Esophagus squamous epithelium (tissue), 5 donors: ENCODE measurements at regions not wholly inside any gene's neighbourhood (a gene's known extent, or its start where the extent isn't known, plus 50 kb on each side); places are given as distances from the start of the nearest gene placed in this dataset.

Source experiments
- DNase-seq: peaks from one replicate; lab custom pipeline; 2025; lab: John Stamatoyannopoulos, UW
- H3K27ac ChIP-seq, 4 donors: fragments of 200-600 bp; sonication (generic); one replicate each; pipeline ENCODE4 v1.5.1; 2016 to 2019; ENCODE audit warnings: mild to moderate bottlenecking in 1 of 4
- H3K27me3 ChIP-seq, 4 donors: fragments of 200-600 bp; sonication (generic); 1 replicate in 3 of 4; 2 replicates in 1 of 4; pipeline versions ENCODE4 v1.5.1 to v1.6.0; 2017 to 2021; ENCODE audit warnings: antibody characterized with exemption in 1 of 4
- H3K36me3 ChIP-seq, 3 donors: fragments of 200-600 bp; sonication (generic); one replicate each; pipeline ENCODE4 v1.5.1; 2016 to 2019
- H3K4me1 ChIP-seq, 3 donors: fragments of 200-600 bp; sonication (generic); one replicate each; pipeline ENCODE4 v1.5.1; 2017 to 2019
- H3K4me3 ChIP-seq, 4 donors: fragments of 200-600 bp; sonication (generic); 1 replicate in 3 of 4; 2 replicates in 1 of 4; pipeline ENCODE4 v1.5.1; 2016 to 2019; ENCODE audit warnings: mild to moderate bottlenecking in 2 of 4, moderate library complexity in 1 of 4
- H3K9me3 ChIP-seq, 3 donors: fragments of 200-600 bp; sonication (generic); one replicate each; pipeline ENCODE4 v1.5.1; 2016 to 2019
- POLR2A ChIP-seq, 4 donors: fragments of 450-650 bp; IDR thresholded peaks; one replicate each; pipeline ENCODE4 v1.6.1; 2017; ENCODE audit warnings: antibody characterized with exemption in 4 of 4, mild to moderate bottlenecking in 4 of 4, moderate library complexity in 3 of 4
- WGBS, 2 donors: methylation state at CpG; one replicate each; pipeline ENCODE4 v1.1.5; 2018; 5-methylcytosine and 5-hydroxymethylcytosine counted together
- intact Hi-C: fragments of 100-400 bp; cut with DNase I; formaldehyde crosslinking; loops from one replicate; pipeline ENCODE4 v1.15.0; 2022
- TF ChIP-seq, protein P1 (sequence below), 6 experiments: fragments of 450-650 bp in 4 of 6; fragments of 200-600 bp in 2 of 6; sonication (generic) in 2 of 6; IDR thresholded peaks; one replicate each; pipeline ENCODE4 v1.5.1; 2016 to 2019; ENCODE audit warnings: antibody characterized with exemption in 6 of 6, mild to moderate bottlenecking in 4 of 6, moderate library complexity in 4 of 6
- donor health status: DM: yes; HTN: yes; CAD: no.

DNA sequence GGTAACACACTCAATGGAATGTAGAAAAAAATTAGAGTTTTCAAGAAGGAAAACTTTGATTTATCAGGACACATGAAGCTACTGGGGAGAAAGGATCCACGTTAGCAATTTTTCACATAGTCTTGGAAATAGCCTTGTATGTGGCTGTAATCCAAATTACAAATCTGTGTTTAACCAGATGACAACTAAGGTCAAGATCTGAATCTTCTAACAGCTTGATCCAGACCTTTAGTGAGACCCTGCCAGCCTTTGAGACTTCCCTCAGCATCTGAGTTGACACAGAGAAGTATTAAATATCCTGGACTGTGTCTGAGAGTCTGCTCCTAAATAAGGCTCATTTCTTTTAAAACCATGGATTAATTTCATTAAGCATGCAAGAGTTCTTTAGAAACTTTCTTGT, 135.9 kb upstream of the KCNK2 start:
- H3K9me3 ChIP-seq = no peaks in the 10 kb centered on the region
- no peak for DNase-seq
- H3K27ac ChIP-seq = no peak overlapping the region
- no peaks in the 10 kb centered on the region for H3K27me3 ChIP-seq
- TF ChIP-seq, protein P1, sequence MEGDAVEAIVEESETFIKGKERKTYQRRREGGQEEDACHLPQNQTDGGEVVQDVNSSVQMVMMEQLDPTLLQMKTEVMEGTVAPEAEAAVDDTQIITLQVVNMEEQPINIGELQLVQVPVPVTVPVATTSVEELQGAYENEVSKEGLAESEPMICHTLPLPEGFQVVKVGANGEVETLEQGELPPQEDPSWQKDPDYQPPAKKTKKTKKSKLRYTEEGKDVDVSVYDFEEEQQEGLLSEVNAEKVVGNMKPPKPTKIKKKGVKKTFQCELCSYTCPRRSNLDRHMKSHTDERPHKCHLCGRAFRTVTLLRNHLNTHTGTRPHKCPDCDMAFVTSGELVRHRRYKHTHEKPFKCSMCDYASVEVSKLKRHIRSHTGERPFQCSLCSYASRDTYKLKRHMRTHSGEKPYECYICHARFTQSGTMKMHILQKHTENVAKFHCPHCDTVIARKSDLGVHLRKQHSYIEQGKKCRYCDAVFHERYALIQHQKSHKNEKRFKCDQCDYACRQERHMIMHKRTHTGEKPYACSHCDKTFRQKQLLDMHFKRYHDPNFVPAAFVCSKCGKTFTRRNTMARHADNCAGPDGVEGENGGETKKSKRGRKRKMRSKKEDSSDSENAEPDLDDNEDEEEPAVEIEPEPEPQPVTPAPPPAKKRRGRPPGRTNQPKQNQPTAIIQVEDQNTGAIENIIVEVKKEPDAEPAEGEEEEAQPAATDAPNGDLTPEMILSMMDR (IDR thresholded peaks at IDR 0.05) = no peak
- no peak for TF ChIP-seq POLR2A (IDR thresholded peaks at IDR 0.05)
- no peak overlapping the region for H3K4me3 ChIP-seq
- intact Hi-C loops = no loop called here
- 46 to 55% methylated on average over 1 of the region's 1 CpG for WGBS, 2 donors
- no peaks in the 10 kb centered on the region for H3K4me1 ChIP-seq
- no peaks in the 10 kb centered on the region for H3K36me3 ChIP-seq

DNA sequence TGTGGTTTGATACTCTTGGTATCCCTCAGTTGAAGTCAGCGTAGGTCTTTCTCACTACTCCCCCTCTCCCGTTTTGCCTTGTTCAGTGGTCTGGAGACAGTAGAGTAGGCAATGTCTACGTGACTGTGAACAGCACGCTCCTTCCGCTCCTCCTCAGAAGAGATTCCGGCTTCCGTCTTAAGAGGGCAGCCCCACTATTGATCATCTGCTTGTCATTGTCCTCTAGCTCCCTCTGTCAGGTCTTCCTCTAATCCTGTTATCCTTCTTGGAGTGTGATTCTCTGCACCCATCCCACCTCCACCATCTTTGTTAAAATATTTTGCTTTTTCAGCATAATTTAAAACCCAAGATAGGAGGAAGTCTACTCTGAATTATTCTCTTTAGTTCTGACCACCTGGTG, 129.9 kb upstream of the KCNK2 start:
- intact Hi-C loops = no loop called here
- no peak for DNase-seq
- H3K9me3 ChIP-seq = no peaks in the 10 kb centered on the region
- H3K4me3 ChIP-seq = no peak overlapping the region
- no peak for TF ChIP-seq POLR2A (IDR thresholded peaks at IDR 0.05)
- TF ChIP-seq, protein P1 (IDR thresholded peaks at IDR 0.05) = no peak
- H3K36me3 ChIP-seq = no peaks in the 10 kb centered on the region
- 59 to 67% methylated on average over 7 of the region's 7 CpGs for WGBS, 2 donors
- no peaks in the 10 kb centered on the region for H3K27me3 ChIP-seq
- no peak overlapping the region for H3K27ac ChIP-seq
- H3K4me1 ChIP-seq = no peaks in the 10 kb centered on the region

DNA sequence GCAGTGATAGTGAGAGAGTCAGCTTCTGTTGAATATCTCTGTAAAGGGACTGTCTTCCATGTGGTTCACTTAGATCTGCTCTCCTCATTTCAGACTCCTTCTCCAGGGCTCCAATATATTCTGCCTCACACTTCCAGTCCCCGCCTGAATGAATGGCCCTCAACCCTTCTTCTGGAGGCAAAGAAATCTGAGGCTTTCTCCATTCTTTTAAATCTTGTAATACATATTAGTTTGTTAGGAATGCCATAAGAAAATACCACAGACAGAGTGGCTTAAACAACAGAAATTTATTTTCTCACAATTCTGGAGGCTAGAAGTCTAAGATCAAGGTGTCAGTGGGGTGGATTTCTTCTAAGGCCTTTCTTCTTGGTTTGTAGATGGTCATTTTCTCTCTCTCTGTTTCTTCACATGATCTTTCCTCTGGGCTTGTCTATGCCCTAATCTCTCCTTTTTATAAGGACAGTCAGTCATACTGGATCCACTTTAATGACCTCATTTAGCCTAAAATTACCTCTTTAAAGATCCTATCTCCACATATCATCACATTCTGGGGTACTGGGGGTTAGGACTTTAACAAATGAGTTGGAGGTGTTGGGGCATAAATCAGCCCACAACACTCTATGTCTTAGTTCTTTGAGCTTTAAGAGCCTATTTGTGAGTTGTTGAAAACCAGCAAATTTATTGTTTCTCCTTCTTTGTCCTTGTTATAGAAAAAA, 128.5 kb upstream of the KCNK2 start:
- Histone ChIP-seq H3K4me3 (no peak overlapping the region), H3K27me3 (no peaks in the 10 kb centered on the region), H3K4me1 (no peaks in the 10 kb centered on the region), H3K27ac (no peak overlapping the region), H3K9me3 (no peaks in the 10 kb centered on the region), H3K36me3 (no peaks in the 10 kb centered on the region)
- no peak for DNase-seq
- intact Hi-C loops = no loop called here
- WGBS, 2 donors = 70 to 90% methylated on average over 1 of the region's 1 CpG
- no peak for TF ChIP-seq POLR2A (IDR thresholded peaks at IDR 0.05)
- TF ChIP-seq, protein P1 (IDR thresholded peaks at IDR 0.05) = no peak

DNA sequence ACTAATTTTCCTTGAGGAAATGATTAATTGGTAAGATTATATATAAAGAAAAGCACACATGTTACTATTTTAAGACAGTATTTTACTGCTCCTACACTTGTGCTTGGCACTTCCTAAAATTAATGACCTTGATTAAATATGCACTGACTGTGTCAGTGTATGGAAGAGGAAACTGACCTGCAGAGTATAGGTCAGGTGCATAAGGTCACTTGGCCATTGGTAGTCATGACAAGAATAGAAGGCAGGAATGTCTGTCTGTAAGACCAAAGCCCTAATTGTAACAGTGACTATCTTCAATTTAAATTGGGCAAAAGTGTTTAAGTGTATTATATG, 128.0 kb upstream of the KCNK2 start:
- DNase-seq = no peak
- no peaks in the 10 kb centered on the region for H3K27me3 ChIP-seq
- TF ChIP-seq POLR2A (IDR thresholded peaks at IDR 0.05) = no peak
- TF ChIP-seq, protein P1 (IDR thresholded peaks at IDR 0.05) = no peak
- intact Hi-C loops = no loop called here
- H3K9me3 ChIP-seq = no peaks in the 10 kb centered on the region
- no peak overlapping the region for H3K27ac ChIP-seq
- H3K36me3 ChIP-seq = no peaks in the 10 kb centered on the region
- no peak overlapping the region for H3K4me3 ChIP-seq
- H3K4me1 ChIP-seq = no peaks in the 10 kb centered on the region

DNA sequence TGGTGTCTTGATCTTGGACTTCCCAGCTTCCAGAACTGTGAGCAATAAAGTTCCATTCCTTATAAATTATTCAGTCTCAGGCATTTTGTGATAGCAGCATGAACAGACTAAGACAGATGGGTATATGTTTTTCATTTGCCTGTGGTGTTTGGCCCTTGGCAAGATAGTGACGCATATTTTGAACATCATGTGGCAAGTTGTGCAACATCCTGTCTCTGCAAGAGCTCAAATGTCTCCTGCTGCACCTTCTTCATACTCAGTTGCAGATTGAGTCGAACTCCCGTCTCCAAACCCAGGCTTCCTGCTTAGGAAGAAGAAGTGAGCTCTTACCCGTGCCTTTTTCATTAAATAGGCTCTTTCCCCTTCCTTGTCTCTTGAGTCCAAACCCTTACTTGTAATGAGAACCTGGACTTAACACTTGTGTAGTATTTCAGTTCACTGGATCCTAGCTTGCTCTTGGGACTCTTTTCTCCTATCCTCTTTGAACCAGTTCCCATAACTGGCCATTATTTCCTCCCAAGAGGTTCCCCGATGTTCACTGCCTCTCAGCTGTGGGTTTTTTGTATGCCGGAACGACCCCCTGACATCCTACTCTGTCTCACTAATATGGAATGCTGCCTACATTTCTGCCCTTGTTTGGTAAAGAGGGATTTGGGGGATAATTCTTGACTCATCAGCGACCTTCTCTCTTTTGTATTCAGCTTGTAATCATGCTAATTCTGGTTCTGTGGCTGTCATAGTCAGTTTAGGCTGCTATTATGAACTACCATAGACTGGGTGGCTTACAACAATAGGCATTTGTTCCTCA, 125.0 kb upstream of the KCNK2 start:
- H3K4me3 ChIP-seq = no peak overlapping the region
- H3K4me1 ChIP-seq = no peaks in the 10 kb centered on the region
- TF ChIP-seq POLR2A (IDR thresholded peaks at IDR 0.05) = no peak
- TF ChIP-seq, protein P1 (IDR thresholded peaks at IDR 0.05) = no peak
- 52 to 62% methylated on average over 8 of the region's 8 CpGs for WGBS, 2 donors
- no peaks in the 10 kb centered on the region for H3K36me3 ChIP-seq
- intact Hi-C loops = no loop called here
- H3K9me3 ChIP-seq = no peaks in the 10 kb centered on the region
- DNase-seq = no peak
- H3K27me3 ChIP-seq = no peaks in the 10 kb centered on the region
- H3K27ac ChIP-seq = no peak overlapping the region
